Panc1 (cell line): ENCODE measurements at regions not wholly inside any gene's neighbourhood (a gene's known extent, or its start where the extent isn't known, plus 50 kb on each side); places are given as distances from the start of the nearest gene placed in this dataset.

ENCODE experiments used
- ATAC-seq: fragments of 200-7000 bp; cut with Tn5 transposase; 2 replicates; pipeline ENCODE4 v1.9.1; 2020; ENCODE audit warnings: mild to moderate bottlenecking, moderate library complexity
- BruUV-seq: library from RNA; stranded (reverse); fragments of 400-500 nt; replicated peaks from 2 replicates; lab custom pipeline; 2021; lab: Mats Ljungman, UMichigan
- CTCF ChIA-PET: fragments of 300-600 bp; sonication (Branson Sonifier 250); formaldehyde crosslinking; loops from one replicate; lab custom pipeline; 2022; ENCODE audit warnings: antibody characterized with exemption; lab: Charles Lee
- POLR2A ChIA-PET: fragments of 300-600 bp; sonication (Branson Sonifier 250); formaldehyde crosslinking; loops from one replicate; lab custom pipeline; 2022; ENCODE audit warnings: antibody characterized with exemption; lab: Charles Lee
- DNase-seq: peaks from one replicate; pipeline ENCODE4 v3.0.0-alpha.2; 2010; ENCODE audit warnings: low read depth, low spot score
- H3K27ac ChIP-seq: 2 replicates; pipeline ENCODE4 v1.5.1; 2011; ENCODE audit warnings: mild to moderate bottlenecking, low read length, inconsistent platforms
- H3K27me3 ChIP-seq: fragments of 200-500 bp; sonication (Bioruptor generic); 2 replicates; pipeline ENCODE4 v1.6.0; 2014; ENCODE audit warnings: low read length, inconsistent platforms; ENCODE audit not compliant: control insufficient read depth, insufficient read depth
- H3K36me3 ChIP-seq: fragments of 200-500 bp; sonication (Bioruptor generic); 2 replicates; pipeline ENCODE4 v1.5.1; 2014; ENCODE audit warnings: inconsistent platforms, mild to moderate bottlenecking, low read length, moderate library complexity; ENCODE audit not compliant: control insufficient read depth, insufficient read depth
- H3K4me1 ChIP-seq: 2 replicates; pipeline ENCODE4 v1.5.1; 2011; ENCODE audit warnings: inconsistent platforms, mild to moderate bottlenecking, low read length, moderate library complexity; ENCODE audit not compliant: control insufficient read depth, insufficient read depth
- H3K4me3 ChIP-seq, 2 experiments: 2 replicates each; pipeline ENCODE4 v1.5.1; 2011 to 2012; ENCODE audit warnings: low read depth in 2 of 2, low read length in 2 of 2, mild to moderate bottlenecking in 2 of 2, inconsistent platforms in 1 of 2, moderate library complexity in 1 of 2
- H3K9me3 ChIP-seq: fragments of 200-500 bp; sonication (Bioruptor generic); 2 replicates; pipeline ENCODE4 v1.5.1; 2014; ENCODE audit warnings: low read depth, mild to moderate bottlenecking, inconsistent platforms, low read length, moderate library complexity; ENCODE audit not compliant: control insufficient read depth, insufficient read depth
- CTCF ChIP-seq: fragments of 450-650 bp; IDR thresholded peaks from 2 replicates; pipeline ENCODE4 v1.5.1; 2017; ENCODE audit warnings: mild to moderate bottlenecking
- POLR2AphosphoS5 ChIP-seq: IDR thresholded peaks from 2 replicates; pipeline ENCODE4 v1.6.1; 2012; ENCODE audit warnings: mild to moderate bottlenecking, low read depth, low read length, moderate library complexity
- REST ChIP-seq, 2 experiments: IDR thresholded peaks; 2 replicates each; pipeline ENCODE4 v1.6.1; 2011 to 2012; ENCODE audit warnings: low read depth in 2 of 2, control low read depth in 1 of 2, low read length in 1 of 2, mild to moderate bottlenecking in 1 of 2, moderate library complexity in 1 of 2; ENCODE audit not compliant: insufficient read depth in 1 of 2
- SIN3A ChIP-seq: IDR thresholded peaks from 2 replicates; pipeline ENCODE4 v1.6.1; 2012; ENCODE audit warnings: low read depth, mild to moderate bottlenecking, low read length, moderate library complexity, borderline replicate concordance; ENCODE audit not compliant: insufficient read depth
- TCF7L2 ChIP-seq: IDR thresholded peaks from 2 replicates; pipeline ENCODE4 v1.6.1; 2011; ENCODE audit warnings: mild to moderate bottlenecking, low read depth, low read length, inconsistent platforms
- in situ Hi-C: cut with HindIII; loops from 2 replicates; pipeline ENCODE4 v1.10.0; 2016; ENCODE audit warnings: low sequenced_read_pairs, low pct_unique_long_range_greater_than_20kb
- intact Hi-C: fragments of 100-400 bp; cut with micrococcal nuclease; formaldehyde crosslinking; loops from one replicate; pipeline ENCODE4 v1.10.0; 2022; ENCODE audit not compliant: unreplicated experiment

GRCh38 chr7:114857605-114858004, 64.3 kb upstream of the MDFIC start:
- ChIA-PET POLR2A (no interaction called here), CTCF (no interaction called here)
- no peak for TF ChIP-seq CTCF
- no peak for TF ChIP-seq POLR2AphosphoS5
- TF ChIP-seq REST (IDR thresholded peaks at IDR 0.05; ENCODE audit: insufficient read depth in 1 of 2, low read depth in 2 of 2, low read length in 1 of 2), result no peak
- no peak for TF ChIP-seq TCF7L2
- TF ChIP-seq SIN3A, result no peak
- intact Hi-C loops, result no loop called here
- H3K27me3 ChIP-seq, result no peaks in the 10 kb centered on the region
- ATAC-seq (no peak), DNase-seq (no peak)
- no TSS peak for BruUV-seq
- in situ Hi-C loops, result no loop called here
- no peaks in the 10 kb centered on the region for H3K9me3 ChIP-seq
- no peak overlapping the region for H3K4me3 ChIP-seq
- H3K27ac ChIP-seq, result no peak overlapping the region
- no peaks in the 10 kb centered on the region for H3K4me1 ChIP-seq
- no peaks in the 10 kb centered on the region for H3K36me3 ChIP-seq

- DNase-seq (no peak), ATAC-seq (no peak)
- Histone ChIP-seq H3K9me3 (no peaks in the 10 kb centered on the region), H3K36me3 (no peaks in the 10 kb centered on the region), H3K4me1 (no peaks in the 10 kb centered on the region), H3K27me3 (no peaks in the 10 kb centered on the region), H3K27ac (no peak overlapping the region), H3K4me3 (no peak overlapping the region)
- POLR2A ChIA-PET, result no interaction called here
- CTCF ChIA-PET, result no interaction called here
- intact Hi-C loops, result no loop called here
- in situ Hi-C loops, result no loop called here
- no peak for TF ChIP-seq SIN3A
- no peak for TF ChIP-seq CTCF
- TF ChIP-seq POLR2AphosphoS5, result no peak
- no peak for TF ChIP-seq TCF7L2
- TF ChIP-seq REST (IDR thresholded peaks at IDR 0.05; ENCODE audit: insufficient read depth in 1 of 2, low read depth in 2 of 2, low read length in 1 of 2), result no peak
- BruUV-seq, result no TSS peak
These were observed 62.4 kb upstream of the MDFIC start for GRCh38 chr7:114859477-114859876.
